ENCODE measurements at regions not wholly inside any gene's neighbourhood (a gene's known extent, or its start where the extent isn't known, plus 50 kb on each side); places are given as distances from the start of the nearest gene placed in this dataset.

- Histone ChIP-seq H3K36me3 (ENCODE audit: control insufficient read depth, insufficient read depth, low read length) (no peaks in the 10 kb centered on the region), H3K4me3 (ENCODE audit: low read depth, low read length) (no peak overlapping the region), H3K27me3 (ENCODE audit: control insufficient read depth, insufficient read depth, low read length) (no peaks in the 10 kb centered on the region)
- peak; percentile 36 for FAIRE-seq
- peak; percentile 93 for DNase-seq (ENCODE audit: low read depth)
- no peak for TF ChIP-seq CTCF (IDR thresholded peaks at IDR 0.05; ENCODE audit: insufficient read depth, low read length, severe bottlenecking)
Measured at GRCh38 chr5:129359450-129359849, 100.6 kb upstream of the ADAMTS19 start.

GRCh38 chr5:129361441-129362025 is 98.6 kb upstream of the ADAMTS19 start:
- Histone ChIP-seq H3K27me3 (ENCODE audit: control insufficient read depth, insufficient read depth, low read length) (no peaks in the 10 kb centered on the region), H3K36me3 (ENCODE audit: control insufficient read depth, insufficient read depth, low read length) (no peaks in the 10 kb centered on the region), H3K4me3 (ENCODE audit: low read depth, low read length) (no peak overlapping the region)
- TF ChIP-seq CTCF (IDR thresholded peaks at IDR 0.05; ENCODE audit: insufficient read depth, low read length, severe bottlenecking) = peak; percentile 43
- FAIRE-seq = no peak
- DNase-seq (ENCODE audit: low read depth) = peak; percentile 40

GRCh38 chr5:129362456-129362855 is 97.6 kb upstream of the ADAMTS19 start:
- Histone ChIP-seq H3K4me3 (ENCODE audit: low read depth, low read length) (no peak overlapping the region), H3K27me3 (ENCODE audit: control insufficient read depth, insufficient read depth, low read length) (no peaks in the 10 kb centered on the region), H3K36me3 (ENCODE audit: control insufficient read depth, insufficient read depth, low read length) (no peaks in the 10 kb centered on the region)
- FAIRE-seq (no peak), DNase-seq (ENCODE audit: low read depth) (no peak)
- no peak for TF ChIP-seq CTCF (IDR thresholded peaks at IDR 0.05; ENCODE audit: insufficient read depth, low read length, severe bottlenecking)

GRCh38 chr5:129363991-129364390 is 96.1 kb upstream of the ADAMTS19 start:
- TF ChIP-seq CTCF (IDR thresholded peaks at IDR 0.05; ENCODE audit: insufficient read depth, low read length, severe bottlenecking) = no peak
- Histone ChIP-seq H3K27me3 (ENCODE audit: control insufficient read depth, insufficient read depth, low read length) (no peaks in the 10 kb centered on the region), H3K4me3 (ENCODE audit: low read depth, low read length) (no peak overlapping the region), H3K36me3 (ENCODE audit: control insufficient read depth, insufficient read depth, low read length) (no peaks in the 10 kb centered on the region)
- no peak for DNase-seq (ENCODE audit: low read depth)
- FAIRE-seq = no peak

GRCh38 chr5:129367883-129368282 is 92.2 kb upstream of the ADAMTS19 start:
- no peak for TF ChIP-seq CTCF (IDR thresholded peaks at IDR 0.05; ENCODE audit: insufficient read depth, low read length, severe bottlenecking)
- Histone ChIP-seq H3K27me3 (ENCODE audit: control insufficient read depth, insufficient read depth, low read length) (no peaks in the 10 kb centered on the region), H3K36me3 (ENCODE audit: control insufficient read depth, insufficient read depth, low read length) (no peaks in the 10 kb centered on the region), H3K4me3 (ENCODE audit: low read depth, low read length) (no peak overlapping the region)
- DNase-seq (ENCODE audit: low read depth) (peak; percentile 35), FAIRE-seq (no peak)

GRCh38 chr5:129372025-129372424 is 88.1 kb upstream of the ADAMTS19 start:
- no peak for TF ChIP-seq CTCF (IDR thresholded peaks at IDR 0.05; ENCODE audit: insufficient read depth, low read length, severe bottlenecking)
- Histone ChIP-seq H3K36me3 (ENCODE audit: control insufficient read depth, insufficient read depth, low read length) (no peaks in the 10 kb centered on the region), H3K27me3 (ENCODE audit: control insufficient read depth, insufficient read depth, low read length) (no peaks in the 10 kb centered on the region), H3K4me3 (ENCODE audit: low read depth, low read length) (no peak overlapping the region)
- FAIRE-seq (no peak), DNase-seq (ENCODE audit: low read depth) (no peak)

All from bronchial epithelial cell (primary cell).